ENCODE measurements at regions not wholly inside any gene's neighbourhood (a gene's known extent, or its start where the extent isn't known, plus 50 kb on each side); places are given as distances from the start of the nearest gene placed in this dataset.

DNA sequence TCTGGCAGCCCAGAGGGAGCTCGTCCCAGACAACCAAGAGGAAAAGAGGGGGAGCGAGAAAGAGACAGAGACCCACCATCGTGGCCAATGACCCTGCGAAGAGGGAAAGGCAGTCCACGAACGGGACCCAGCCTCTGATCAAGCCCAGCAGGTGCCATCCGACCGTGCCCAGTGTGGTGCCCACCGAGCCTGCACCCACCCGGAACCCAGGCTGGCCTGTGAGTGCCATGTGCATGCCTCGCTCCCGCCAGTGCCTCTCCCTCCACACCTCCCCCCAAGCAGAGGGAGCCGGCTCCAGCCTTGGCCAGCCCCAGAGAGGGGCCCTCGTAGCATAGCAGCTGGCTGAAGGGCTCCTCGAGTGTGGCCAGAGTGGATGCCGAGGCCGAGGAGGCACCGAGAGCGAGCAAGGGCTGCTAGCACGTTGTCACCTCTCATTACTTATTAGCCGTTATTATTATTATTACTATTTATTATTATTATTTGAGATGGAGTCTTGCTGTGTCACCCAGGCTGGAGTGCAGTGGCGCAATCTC lies 130.7 kb upstream of the CHRM3 start:
- TF ChIP-seq CTCF (IDR thresholded peaks at IDR 0.05; ENCODE audit: low read length, missing control alignments) = no peak
- H3K4me3 ChIP-seq (replicated peaks; ENCODE audit: low read depth, low read length) = no peak overlapping the region
- no peak for DNase-seq (ENCODE audit: low read depth)

- DNase-seq (ENCODE audit: low read depth) = no peak
- TF ChIP-seq CTCF (IDR thresholded peaks at IDR 0.05; ENCODE audit: low read length, missing control alignments) = no peak
- H3K4me3 ChIP-seq (replicated peaks; ENCODE audit: low read depth, low read length) = no peak overlapping the region
These were observed 131.4 kb upstream of the CHRM3 start for GRCh38 chr1:239254999-239255398.

GRCh38 chr1:239253032-239253431 lies 133.3 kb upstream of the CHRM3 start:
- H3K4me3 ChIP-seq (replicated peaks; ENCODE audit: low read depth, low read length) = no peak overlapping the region
- TF ChIP-seq CTCF (IDR thresholded peaks at IDR 0.05; ENCODE audit: low read length, missing control alignments) = no peak
- no peak for DNase-seq (ENCODE audit: low read depth)

DNA sequence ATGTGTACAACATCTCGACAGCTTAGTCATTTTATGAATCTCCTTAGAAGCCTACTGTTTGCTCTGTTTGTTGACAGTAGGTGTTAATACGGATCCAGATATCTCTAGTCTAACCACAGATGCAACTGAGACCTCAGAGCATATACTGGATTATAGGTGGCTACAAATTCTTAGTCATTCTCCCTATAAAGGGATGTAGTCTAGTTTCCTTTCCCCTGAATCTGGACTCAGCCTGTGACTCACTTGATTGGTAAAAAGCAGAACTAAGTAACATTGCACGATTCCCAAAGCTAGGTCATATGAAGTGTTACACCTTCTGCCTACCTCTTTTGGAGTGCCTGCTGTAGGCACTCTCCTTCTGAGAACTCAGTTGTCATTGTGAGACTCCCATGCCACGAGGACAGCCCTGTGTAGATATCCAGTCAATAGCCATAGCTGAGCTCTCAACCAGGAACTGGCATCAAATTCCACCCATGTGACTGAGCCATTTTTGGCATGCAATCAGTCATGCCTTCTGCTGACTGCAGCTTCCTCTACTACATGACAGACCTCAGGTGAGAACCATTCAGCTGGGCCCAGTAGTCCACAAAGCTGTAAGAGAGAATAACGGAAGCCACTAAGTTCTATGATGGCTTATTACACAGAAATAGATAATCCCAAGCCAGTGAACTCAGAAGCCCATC lies 135.9 kb upstream of the CHRM3 start:
- TF ChIP-seq CTCF (IDR thresholded peaks at IDR 0.05; ENCODE audit: low read length, missing control alignments) = no peak
- no peak for DNase-seq (ENCODE audit: low read depth)
- H3K4me3 ChIP-seq (replicated peaks; ENCODE audit: low read depth, low read length) = no peak overlapping the region

DNA sequence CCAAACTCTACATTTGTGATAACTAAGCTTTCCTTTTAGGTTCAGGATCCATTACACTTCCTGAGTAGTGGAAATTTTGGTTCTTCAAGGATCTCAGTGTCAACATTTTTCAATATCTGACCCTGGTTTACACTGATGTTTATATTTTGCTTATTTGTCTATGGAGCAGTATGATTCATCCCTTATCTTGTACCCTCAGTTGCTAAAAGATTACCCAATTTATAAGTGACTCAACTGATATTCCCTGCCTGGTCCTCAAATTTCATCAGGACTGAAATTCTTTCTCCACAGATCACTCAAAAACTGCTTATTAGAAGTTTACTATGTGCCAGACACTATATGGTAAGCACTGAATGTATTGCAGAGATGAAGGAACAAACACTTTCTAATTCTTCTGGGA lies 139.1 kb upstream of the CHRM3 start:
- peak; percentile 28 for DNase-seq (ENCODE audit: low read depth)
- no peak overlapping the region for H3K4me3 ChIP-seq (replicated peaks; ENCODE audit: low read depth, low read length)
- no peak for TF ChIP-seq CTCF (IDR thresholded peaks at IDR 0.05; ENCODE audit: low read length, missing control alignments)

DNA sequence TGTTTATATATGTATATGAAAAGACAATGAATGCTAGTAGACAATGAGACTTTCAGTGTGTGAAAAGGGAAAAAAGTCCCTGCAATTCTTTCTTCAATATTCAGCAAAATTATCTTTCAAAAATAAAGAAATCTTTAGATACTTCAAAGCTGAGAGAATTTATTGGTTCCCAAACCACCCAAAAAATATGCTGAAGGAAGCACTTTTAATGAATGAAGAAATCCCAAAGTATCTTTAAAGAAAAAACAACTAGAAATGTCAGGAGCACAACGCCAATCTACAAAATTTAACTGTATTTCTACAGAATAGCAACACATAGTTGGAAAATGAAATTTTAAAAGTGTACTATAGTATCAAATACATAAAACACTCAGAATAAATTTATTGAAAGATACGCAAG lies 142.3 kb upstream of the CHRM3 start:
- TF ChIP-seq CTCF (IDR thresholded peaks at IDR 0.05; ENCODE audit: low read length, missing control alignments) = no peak
- no peak for DNase-seq (ENCODE audit: low read depth)
- H3K4me3 ChIP-seq (replicated peaks; ENCODE audit: low read depth, low read length) = no peak overlapping the region

DNA sequence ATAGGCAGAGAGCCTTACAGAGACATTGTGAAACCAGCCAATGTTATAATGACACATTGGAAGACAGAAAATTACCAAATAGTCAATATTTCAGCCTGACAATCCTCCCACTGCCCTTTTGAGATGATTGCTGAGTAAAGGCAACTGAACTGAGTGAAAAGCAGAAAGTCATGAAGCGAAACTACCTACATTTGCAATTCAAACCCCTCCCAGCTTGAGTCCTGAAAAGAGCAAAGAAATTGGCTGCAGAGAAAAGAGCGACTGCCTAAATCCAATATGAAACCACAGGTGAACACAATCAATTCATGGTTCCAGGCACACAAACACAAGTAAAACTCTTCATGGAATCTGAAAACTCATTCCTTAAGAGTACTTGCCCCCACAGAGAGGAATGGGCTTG lies 143.4 kb upstream of the CHRM3 start:
- no peak overlapping the region for H3K4me3 ChIP-seq (replicated peaks; ENCODE audit: low read depth, low read length)
- no peak for TF ChIP-seq CTCF (IDR thresholded peaks at IDR 0.05; ENCODE audit: low read length, missing control alignments)
- DNase-seq (ENCODE audit: low read depth) = no peak

Data from fibroblast of pulmonary artery (primary cell).